ENCODE measurements at regions not wholly inside any gene's neighbourhood (a gene's known extent, or its start where the extent isn't known, plus 50 kb on each side); places are given as distances from the start of the nearest gene placed in this dataset.

DNA sequence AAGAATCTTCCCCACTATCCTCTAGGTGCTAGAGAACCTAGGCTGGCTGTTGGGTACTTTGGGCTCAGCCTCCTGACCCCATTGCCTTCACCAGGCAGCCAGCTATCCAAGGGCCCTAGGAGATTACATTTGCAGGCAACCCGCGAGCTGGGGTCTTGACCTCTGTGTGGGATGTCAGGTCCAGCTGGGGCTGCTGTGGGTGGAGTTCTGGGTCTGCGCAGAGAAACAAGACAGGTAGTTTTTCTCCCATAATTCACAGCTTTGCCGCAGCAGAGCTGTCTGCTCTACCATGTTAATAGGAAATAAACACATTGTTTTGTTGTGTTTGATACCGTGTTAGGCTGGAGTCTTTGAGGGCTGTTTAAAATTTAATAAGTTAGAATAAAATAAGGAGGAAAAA, 142.8 kb upstream of the PLET1 start:
- DNase-seq = no peak

DNA sequence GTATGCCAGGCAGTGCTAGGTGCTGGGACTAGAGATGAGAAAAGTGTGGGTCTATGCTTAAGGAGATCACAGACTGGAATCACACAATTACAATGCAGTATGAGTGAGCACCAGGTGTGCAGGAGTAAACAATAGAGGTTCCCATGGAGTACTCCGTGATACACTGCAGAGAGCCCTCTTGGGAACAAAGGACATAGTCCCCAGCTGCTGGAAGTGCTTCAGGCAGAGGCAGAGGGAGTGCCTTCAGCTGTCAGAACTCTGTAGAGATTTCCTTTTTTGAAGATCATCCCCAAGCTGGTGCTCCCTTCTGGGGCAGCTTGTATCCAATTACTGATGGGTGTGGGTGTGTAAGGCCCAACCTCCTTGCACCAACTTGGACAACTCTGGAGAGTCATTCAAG, 143.5 kb upstream of the PLET1 start:
- no peak for DNase-seq

GRCh38 chr11:112408517-112408916, 147.9 kb upstream of the PLET1 start:
- DNase-seq = no peak

DNA sequence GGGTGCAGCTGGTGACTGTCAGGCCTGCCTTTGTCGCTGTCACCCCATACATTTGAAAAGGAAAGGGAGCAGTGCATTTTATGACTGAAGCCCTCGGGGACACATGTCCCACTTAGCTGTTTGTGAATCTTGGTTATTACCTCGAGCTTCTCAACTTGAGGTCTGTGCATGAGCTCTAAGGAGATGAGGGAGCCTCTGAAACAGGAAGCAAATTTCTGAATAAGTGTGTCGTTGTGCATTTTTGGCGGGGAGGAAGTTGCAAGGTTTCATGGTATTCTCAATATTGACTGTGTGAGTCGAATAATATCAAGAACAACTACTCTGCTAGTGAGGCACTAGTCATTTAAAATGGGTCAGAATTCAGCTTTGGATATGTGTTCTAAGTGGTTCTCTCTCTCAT, 149.7 kb upstream of the PLET1 start:
- no peak for DNase-seq

DNA sequence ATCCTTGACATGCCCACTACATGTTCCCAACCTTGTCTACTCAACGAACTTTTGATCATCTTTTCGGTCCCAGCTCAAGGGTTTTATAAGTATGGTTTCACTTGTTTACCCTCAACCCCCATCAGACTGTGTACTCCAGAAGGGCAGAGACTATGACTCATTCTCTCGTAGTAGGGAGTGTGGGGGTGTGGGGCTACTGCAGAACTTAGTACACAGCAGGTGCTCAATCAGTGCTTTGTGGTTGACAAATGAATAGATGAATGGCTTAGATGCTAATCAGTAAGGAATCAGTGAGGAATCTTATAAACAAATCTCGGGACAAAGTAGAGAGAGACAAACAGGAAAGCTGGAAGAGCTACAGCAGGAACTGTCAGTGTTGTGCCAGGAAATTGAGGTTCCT, 151.7 kb upstream of the PLET1 start:
- no peak for DNase-seq

- no peak for DNase-seq
Measured at GRCh38 chr11:112417339-112417738, 156.7 kb upstream of the PLET1 start.

DNA sequence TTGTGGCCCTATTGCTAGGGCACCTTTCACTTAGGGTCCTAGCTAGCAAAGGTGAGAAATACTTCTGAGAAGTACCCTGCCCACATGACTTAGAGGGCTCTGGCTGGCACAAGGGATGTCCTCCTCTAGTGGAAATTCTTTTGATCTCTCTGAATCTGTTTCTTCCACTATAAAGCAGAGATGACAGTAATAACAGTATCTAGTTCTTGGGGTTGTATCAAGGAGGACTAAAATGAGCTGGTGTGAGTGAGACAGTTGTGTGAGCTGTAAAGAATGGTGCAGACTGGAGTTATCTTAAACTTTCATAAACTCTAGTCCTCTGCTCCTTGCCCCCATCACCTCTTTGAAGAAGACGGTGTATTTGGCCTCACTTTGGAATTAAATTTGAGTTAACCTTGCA, 157.8 kb upstream of the PLET1 start:
- DNase-seq = no peak

- peak; percentile 63 for DNase-seq
Measured at GRCh38 chr11:112421879-112422278, 161.2 kb upstream of the PLET1 start.

- no peak for DNase-seq
Measured at GRCh38 chr11:112425121-112425520, 164.5 kb upstream of the PLET1 start.

DNA sequence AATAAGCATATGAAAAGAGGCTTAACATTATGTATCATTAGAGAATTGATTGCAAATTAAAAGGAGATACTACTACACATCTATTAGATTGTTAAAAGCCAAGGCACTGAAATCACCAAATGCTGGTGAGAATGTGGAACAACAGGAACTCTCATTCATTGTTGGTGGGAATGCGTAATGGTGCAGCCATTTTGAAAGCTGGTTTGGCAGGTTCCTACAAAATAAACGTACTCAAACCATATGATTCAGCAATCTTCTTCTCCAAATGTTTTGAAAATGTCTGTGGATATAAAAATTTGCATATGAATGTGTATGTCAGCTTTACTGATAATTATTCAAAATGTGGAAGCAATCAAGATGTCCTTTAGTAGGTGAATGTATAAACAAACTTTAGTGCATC, 176.4 kb upstream of the PLET1 start:
- DNase-seq = no peak

DNA sequence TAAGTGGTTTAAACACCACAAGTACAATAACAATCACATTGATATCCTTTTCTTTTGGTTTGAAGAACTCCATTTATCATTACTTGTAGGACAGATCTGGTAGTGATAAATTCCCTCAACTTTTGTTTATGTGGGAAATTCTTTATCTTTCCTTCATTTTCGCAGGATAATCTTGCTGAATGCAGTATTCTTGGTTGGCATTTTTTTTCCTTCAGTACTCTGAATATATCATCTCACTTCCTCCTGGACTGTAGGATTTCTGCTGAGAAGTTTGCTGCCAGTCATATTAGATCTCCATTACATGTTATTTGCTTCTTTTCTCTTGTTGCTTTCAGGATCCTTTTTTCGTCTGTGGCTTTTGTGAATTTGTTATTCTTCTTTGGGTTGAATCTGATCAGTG, 179.0 kb upstream of the PLET1 start:
- no peak for DNase-seq

DNA sequence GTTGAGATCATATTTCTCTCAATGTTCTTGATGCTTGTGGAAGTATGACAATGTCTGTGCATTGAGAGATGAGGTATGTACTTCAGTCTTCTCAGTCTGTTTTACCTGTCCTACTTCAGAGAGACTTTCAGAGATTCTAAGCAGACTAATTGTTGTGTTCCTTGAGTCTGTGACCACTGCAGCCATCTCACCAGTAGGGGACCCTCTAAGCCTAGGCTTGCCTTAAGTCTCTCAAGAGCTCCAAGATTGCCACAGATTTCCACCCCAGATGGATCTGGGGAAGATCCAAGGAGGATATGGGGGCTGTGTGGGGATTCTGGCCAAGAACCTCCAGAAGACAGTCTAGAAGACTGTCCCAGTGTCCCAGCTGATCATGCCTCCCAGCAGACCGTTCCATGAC, 179.9 kb upstream of the PLET1 start:
- DNase-seq = no peak

- DNase-seq = no peak
Measured at GRCh38 chr11:112448168-112448567, 187.5 kb upstream of the PLET1 start.

GRCh38 chr11:112448806-112449205, 188.1 kb upstream of the PLET1 start:
- DNase-seq = no peak

DNA sequence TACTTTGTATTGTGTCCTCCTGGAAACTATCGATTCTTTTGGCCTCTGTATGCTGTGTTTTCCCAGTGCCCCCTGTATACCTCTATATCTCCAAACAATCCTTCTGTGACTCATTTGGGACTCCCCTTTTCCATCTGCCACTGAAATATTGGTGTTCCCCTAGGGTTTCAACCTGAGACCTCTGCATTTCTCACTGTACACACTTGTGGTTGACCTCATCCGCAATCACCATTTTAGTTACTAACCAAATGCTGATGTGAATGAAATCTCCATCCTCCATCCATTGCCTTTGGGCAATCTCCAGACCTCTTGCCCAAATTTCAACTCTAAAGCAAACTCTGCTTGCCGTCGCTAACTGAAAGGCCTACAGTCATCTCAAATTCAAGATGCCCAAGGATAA, 190.6 kb upstream of the PLET1 start:
- DNase-seq = no peak

DNA sequence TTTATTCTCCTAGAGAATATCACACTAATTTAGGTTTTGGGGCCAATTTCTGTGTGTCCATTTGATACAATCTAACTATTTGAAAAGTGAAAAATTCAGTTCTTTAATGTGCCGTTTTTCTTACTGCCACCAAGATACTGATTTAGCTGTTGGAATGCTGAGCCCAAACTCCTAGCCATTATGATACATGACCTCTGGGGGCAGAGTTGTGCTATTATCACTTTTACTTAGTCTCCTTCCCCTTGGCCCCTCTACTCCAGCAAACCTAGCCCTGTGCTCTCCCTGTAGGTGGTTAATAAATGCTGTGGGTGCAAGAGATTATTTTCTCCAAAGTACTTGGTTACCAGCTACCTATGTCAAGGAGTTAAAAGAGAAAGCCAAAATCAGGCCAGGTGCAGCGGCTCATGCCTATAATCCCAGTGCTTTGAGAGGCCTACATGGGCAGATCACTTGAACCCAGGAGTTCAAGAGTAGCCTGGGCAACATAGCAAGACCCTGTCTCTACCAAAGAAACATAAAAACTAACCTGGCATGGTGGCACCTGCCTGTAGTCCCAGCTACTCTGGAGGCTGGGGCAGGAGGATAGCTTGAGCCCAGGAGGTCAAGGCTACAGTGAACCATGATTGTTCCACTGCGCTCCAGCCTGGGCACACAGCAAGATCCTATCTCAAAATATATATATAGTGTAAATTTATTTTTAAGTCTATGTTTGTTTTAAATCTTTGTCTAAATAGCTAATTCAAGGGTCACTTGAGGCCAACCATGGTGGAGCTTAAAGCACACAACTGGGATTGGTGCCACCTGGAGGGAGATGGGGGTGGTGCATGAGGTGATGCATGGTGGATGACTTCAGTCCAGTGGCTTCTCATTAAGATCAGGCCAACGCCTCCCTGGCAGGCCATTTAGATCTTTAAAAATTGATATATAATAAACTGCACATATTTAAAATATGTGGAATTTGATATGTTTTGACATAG, 193.2 kb upstream of the PLET1 start:
- no peak for DNase-seq

DNA sequence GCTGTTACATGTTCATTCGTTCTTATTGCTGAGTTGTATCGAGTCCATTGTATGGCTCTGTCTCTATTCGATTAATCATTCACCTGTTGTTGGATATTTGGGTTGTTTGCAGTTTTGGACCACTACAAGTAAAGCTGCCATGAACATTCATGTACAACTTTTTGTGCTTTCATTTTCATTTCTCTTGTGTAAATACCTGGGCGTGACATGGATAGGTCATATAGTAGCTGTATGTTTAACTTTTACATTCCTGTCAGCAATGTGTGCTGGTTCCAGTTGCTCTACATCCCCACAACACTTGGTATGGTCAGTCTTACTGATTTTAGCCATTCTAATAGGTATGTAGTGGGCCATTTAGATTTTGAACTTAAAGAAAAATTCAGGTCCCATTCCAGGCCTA, 194.2 kb upstream of the PLET1 start:
- no peak for DNase-seq

DNA sequence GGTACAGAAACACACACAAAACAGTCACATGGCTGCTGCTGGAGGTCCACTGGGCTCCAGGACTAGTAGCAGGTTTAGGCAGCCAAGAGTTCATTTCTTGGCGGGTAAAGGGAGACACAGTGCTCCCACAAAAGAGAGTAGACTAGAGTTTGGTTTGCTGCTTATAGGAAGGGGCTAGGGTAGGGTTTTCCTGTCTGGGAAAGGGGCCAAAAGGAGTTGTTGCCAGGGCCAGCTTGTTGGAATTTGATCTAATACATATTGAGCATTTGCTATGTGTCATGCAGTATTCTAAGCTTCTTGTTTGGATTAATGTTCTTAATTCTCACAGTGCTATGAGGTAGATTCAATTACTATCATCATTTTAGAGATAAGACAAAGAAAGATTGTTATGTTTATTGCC, 195.1 kb upstream of the PLET1 start:
- DNase-seq = no peak

DNA sequence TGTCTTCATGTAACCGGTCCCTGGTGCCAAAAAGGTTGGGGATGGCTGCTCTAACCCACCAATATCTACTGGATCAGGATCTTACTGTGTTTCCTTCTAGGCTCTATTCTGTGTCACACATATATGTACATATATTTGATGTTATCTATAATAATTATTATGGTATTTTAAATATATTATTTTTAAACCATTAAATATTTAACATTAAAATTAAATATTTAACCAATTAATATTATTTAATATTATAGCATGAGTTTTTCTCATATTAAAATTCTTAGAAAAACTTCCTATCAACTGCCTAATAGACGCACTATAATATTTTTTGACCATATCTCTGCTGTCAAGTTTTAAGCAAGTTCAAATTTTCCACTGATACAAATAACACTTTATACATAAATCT, 196.9 kb upstream of the PLET1 start:
- no peak for DNase-seq

DNA sequence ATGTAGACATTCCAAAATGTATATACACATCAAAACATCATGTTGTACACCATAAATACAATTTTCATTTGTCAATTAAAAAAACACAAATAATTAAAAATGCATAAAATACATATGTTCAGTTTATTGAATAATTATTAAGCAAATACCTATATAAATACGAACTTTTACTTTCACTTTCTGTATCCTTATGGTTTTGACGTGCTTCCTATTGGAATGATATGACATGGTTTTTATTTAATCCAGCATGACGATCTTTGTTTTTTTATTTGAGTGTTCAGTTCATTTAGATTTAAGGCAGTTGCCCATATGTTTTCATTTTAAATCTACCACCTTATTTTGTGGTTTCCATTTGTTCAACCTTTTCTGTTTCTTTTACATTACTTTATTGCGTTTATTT, 198.3 kb upstream of the PLET1 start:
- no peak for DNase-seq

DNA sequence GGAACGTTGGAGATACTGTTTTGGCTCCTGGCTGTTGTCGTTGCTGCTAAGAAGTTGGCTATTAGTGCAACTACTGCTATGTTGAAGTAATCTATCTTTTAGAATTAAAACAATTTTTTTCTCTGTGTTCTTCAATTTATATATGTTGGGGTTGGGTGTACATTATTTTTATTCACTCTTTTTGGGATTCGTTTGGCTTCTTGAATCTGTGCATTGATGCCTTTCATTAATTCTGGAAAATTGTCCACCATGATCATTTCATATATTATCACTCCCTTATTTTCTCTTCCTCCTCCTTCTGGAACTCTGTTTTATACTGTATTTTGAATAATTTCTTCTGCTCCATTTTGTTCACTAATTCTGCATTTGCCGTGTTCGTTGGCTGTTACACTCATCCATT, 199.5 kb upstream of the PLET1 start:
- DNase-seq = no peak

DNA sequence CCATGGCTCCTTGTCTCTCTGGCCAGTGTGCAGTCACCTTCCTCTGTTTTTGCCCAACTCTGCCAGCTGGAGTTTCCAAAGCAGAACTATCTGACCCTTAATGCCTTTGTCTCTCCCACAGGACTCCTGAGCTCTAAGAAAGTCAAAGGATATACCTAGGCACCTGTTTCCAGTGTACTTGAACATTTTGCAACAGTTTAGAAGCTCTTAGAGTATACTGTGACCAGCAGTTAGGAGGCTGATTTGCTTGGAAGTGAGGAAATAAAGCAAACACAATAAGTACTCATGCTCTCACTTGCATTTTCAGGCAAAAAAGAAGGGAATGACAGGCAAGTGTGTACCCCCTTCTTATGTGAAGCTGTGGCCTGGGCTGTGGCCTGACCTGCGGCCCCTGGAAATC, 204.3 kb upstream of the PLET1 start:
- DNase-seq = no peak

GRCh38 chr11:112465433-112466024, 204.9 kb upstream of the PLET1 start:
- DNase-seq = no peak

GRCh38 chr11:112467721-112468120, 207.1 kb upstream of the PLET1 start:
- peak; percentile 1 for DNase-seq

- no peak for DNase-seq
Measured at GRCh38 chr11:112469376-112469775, 208.7 kb upstream of the PLET1 start.
